ENCODE measurements at regions not wholly inside any gene's neighbourhood (a gene's known extent, or its start where the extent isn't known, plus 50 kb on each side); places are given as distances from the start of the nearest gene placed in this dataset.

- TF ChIP-seq EZH2 (IDR thresholded peaks at IDR 0.05; ENCODE audit: borderline replicate concordance, low read depth, low read length, poor library complexity, severe bottlenecking) (no peak), CTCF (conservative IDR thresholded peaks at IDR 0.05; ENCODE audit: low read depth, low read length) (no peak)
Measured at GRCh38 chr12:82121545-82121944, 236.6 kb downstream of the CCDC59 start.

All from A673 (cell line).